HG03439 (cell line): ENCODE measurements at regions not wholly inside any gene's neighbourhood (a gene's known extent, or its start where the extent isn't known, plus 50 kb on each side); places are given as distances from the start of the nearest gene placed in this dataset.

Experiments used
- ATAC-seq: cut with Tn5 transposase; IDR thresholded peaks from one replicate; pipeline ENCODE4 v1.9.1; 2021; ENCODE audit warnings: mild to moderate bottlenecking, moderate library complexity; ENCODE audit not compliant: unreplicated experiment

DNA sequence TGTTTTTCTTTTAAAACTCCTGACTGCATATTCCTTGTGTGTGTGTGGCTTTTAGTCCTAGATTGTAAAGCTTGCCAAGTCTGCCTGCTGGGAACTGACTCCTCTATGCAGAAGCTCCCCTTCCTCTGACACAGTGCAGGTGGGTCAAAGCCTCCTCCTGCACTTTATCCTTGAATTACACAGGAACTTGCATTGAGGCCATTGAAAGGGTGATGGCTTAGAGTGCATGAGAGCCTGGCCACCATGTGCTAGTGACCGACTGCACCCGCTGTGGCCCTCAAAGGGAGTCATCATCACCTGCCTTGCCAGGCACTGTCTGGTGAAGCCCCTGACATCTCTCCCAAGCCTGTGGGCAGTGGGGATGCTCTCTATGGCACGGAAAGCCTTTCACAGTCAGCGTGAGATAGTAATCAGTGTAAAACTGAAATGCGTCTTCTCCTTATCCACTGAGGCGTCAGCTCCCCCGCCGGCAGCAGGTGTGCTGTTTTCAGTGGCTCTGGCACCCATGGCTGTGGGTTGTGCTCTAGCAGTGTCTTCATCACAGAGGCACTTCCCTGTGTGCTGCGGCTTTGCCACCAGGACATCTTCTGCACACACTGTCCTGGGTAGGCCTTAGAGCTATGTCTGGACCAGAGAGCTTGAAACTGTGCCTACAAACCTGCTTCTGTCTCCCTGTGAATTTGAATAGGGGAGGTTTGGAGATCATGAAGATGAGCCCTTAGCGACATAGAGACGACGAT is 87.9 kb downstream of the THBS2 start:
- ATAC-seq: no peak

DNA sequence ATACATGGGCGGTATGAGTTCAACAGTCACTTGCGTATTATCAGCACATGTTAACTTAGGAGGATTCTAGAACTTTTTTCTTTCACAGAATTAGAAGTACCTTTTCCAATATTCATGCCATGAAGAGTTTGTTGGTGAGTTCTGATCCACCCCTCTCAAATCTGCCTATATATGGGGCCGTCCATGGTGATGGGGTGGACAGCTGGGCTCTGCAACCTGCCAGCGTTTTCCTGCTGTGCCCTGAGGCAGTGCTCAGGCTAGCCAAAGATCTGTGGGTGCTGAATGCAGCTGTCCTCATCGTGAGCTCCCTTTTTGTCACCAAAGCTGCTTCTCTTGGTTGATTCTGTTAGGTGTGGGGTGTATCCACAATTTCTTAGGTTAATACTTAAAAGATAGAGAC is 88.7 kb downstream of the THBS2 start:
- no peak for ATAC-seq

GRCh38 chr6:169164451-169164850 is 89.2 kb downstream of the THBS2 start:
- no peak for ATAC-seq

DNA sequence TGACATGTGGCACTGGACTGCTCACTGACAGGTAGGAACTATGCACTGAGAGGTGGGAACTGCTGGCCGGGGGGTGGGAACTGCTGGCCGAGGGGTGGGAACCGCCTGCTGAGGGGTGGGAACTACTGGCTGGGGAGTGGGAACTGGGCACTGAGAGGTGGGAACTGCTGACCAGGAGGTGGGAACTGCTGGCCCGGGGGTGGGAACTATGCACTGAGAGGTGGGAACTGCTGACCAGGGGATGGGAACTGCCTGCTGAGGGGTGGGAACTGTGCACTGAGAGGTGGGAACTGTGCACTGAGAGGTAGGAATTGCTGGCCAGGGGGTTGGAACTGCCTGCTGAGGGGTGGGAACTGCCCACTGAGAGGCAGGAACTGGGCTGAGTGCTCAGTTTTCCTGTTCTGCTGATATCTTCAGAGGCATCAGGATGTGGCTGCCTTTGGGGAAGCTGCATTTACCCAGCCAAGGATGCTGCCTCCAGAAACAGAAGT is 90.2 kb downstream of the THBS2 start:
- ATAC-seq: no peak

GRCh38 chr6:169162752-169163407 is 90.8 kb downstream of the THBS2 start:
- ATAC-seq: peak; percentile 50

GRCh38 chr6:169162249-169162648 is 91.4 kb downstream of the THBS2 start:
- no peak for ATAC-seq

GRCh38 chr6:169161572-169162167 is 92.0 kb downstream of the THBS2 start:
- no peak for ATAC-seq

DNA sequence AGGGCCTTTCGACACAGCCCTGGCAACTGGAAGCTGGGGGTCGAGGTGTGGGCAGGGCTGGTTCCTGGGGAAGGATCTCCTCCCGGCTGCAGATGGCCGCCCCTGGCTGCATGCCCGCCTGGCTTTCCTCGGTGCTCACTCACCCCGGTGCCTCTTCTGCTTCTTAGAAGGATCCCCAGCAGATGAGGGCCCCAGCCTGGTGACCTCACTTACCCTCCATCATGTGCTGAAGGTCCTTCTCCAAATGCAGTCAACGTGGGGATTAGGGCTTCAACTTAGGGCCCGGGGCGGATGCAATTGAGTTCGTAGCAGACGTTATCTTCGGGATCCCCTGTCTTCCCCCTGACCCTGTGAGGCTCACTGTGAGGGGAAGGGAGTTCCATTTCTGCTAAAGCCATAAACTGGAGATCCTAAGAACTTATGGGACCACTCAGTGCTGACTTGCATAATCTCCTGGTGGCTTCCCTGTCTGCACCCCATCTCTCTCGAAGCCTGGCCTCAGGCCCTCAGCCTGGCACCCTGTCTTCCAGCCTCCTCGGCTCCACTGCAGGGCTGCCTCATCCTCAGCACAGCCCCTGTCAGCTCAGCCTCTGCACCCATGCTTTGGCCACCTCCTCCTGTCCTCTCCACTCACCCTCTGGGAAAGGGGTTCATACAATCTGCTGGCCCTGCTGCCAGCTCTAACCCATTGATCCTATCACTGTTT is 92.6 kb downstream of the THBS2 start:
- no peak for ATAC-seq

DNA sequence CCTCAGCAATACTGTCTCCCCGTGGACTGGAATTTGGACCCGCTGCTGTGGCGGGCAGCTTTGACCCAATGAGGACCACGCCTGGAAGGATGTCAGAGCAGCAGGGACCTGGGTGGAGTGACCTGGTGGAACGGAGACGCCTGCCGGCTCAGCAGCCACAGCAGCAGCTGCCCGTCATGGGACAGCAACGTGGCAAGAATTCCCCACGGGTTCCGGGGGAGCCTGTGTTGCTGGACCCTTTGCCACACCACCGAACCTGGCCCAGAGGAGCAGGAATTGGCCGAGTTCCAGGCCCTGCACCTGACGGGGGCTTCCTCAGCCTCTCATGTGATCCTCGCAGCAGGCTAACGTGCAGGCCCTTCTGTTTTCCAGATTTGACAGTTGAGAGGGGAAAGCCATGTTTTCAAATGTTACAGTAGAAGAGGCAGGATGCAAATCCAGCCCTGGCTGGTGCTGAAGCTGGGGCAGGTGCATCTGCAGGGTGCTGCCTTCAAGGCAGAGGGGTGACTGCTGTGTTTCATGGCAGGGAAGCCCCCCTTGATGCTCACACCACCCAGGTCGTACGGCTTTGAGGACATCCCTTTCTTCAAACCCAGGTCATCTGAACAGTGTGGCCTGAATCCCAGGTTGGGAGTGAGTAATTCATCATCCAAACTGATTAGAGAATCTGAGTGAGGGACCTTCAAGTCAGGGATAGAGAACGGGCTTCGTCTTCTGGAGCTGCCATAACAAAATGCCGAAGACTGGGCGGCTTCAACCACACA is 93.4 kb downstream of the THBS2 start:
- ATAC-seq: no peak

GRCh38 chr6:169159331-169159730 is 94.3 kb downstream of the THBS2 start:
- ATAC-seq: no peak

GRCh38 chr6:169158691-169159090 is 95.0 kb downstream of the THBS2 start:
- no peak for ATAC-seq

DNA sequence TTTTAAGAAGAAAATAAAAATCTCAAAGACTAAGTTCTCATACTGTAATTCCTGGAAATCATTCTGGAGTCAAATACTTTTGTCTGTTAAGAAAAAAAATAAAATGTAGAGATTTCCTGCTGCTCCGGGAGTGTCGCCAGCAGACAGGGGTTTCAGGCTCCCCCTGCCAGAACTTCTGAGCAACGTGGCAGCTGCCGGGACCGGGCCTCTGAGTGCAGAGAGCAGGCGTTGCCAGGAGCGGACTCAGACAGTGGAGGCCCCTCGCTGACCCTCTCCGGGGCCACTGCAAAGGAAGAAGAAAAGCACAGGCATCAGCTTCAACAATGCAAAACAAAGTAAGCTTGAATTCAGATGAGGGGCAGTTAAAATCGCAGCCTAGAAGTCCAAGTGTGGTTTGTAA is 95.5 kb downstream of the THBS2 start:
- ATAC-seq: no peak

DNA sequence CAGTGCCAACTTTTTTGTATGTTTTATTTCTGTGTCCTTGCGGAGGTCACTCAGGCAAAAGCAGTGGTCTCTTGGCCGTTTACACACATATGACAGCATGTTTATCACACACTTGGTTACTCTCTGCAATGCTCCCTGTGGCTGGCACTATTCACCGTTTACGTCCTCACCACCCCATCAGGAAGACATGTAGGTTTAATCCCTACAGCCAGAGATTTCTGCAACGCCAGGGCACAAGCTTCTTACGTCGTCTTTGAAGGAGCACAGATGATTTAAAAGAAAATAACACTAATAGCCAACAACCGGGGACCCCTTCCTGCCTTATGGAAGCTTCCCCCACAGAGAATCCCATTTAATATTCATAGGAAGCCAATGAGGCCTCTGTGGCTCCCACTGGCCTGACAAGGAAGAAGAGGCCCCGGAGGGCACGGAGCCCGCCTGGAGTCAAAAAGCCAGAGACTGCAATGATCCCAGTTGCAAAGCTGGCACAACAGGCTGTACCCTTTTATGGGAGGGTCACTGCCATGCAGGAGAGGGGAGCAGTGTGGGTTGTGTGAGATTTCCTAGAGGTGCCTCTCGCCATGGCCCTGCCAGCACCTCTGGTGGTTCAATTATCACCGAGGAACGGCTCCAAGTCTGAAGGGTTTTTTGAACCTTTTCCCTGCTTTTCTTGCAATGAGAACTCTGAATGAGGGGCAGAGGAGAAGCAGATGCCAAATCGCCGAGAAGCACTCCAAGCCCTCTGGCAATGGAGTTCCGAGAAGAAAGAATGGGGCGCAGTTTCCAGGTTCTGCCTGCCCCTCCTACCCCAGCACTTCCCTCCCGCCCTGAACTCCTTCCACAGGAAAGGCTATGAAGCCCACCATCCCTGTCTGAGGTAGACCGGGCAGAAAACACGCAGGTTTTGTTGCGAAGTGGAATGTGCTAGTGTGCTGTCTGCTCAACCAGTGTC is 96.2 kb downstream of the THBS2 start:
- ATAC-seq: no peak

- ATAC-seq: no peak
Observed at GRCh38 chr6:169156793-169157147, 96.9 kb downstream of the THBS2 start.

DNA sequence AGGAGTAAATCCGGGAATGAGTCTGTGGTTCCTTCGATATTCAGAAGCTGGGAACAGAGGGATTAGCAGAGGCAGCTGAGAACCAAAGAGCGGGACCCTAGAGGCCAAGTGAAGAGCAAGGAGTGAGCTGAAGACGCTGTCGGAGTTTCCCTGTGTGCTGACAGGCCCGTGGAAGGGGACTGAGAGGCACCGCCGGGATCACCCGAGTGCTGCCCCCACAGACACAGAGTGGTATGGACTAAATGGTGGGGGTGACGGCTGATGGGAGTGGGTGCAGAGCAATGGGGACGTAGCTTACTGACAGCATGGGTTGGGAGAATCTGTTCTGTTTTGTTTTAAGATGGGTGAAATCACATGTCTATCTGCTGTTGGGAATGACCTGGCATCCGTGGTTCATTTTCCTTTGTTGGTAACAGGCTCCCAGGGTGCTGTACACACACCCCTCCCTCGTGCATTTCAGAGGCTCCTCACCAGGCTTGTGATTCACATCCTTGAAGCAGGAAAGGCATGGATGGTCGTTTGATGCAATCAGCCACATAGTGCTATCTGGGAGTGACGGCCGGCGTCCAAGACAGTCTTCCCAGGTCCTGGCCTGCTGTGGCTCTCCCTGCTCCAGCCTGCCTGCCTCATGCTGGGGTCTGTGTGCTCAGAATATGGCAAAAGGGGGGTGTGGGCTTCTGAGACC is 97.4 kb downstream of the THBS2 start:
- no peak for ATAC-seq

- ATAC-seq: no peak
Observed at GRCh38 chr6:169155481-169155880, 98.2 kb downstream of the THBS2 start.

DNA sequence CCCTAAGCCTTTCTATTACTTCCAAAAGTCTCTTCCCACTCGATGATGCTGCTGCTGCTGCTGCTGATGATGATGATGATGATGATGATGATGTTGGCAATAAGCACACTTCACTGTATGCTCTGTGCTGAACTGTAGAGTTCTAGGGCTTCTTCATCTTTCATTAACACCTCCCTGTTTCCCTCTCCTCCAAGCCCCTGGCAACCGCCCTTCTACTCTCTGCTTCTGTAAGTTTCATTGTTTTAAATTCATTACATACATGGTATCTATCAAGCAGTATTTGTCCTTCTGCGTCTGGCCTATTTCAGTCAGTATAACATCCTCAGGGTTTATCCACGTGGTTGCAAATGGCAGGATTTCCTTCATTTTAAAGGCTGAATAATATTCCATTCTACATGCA is 100.2 kb downstream of the THBS2 start:
- ATAC-seq: no peak

GRCh38 chr6:169146521-169146920 is 107.1 kb downstream of the THBS2 start:
- ATAC-seq: no peak

GRCh38 chr6:169145991-169146501 is 107.6 kb downstream of the THBS2 start:
- ATAC-seq: no peak
